HepG2 (cell line): ENCODE measurements at regions not wholly inside any gene's neighbourhood (a gene's known extent, or its start where the extent isn't known, plus 50 kb on each side); places are given as distances from the start of the nearest gene placed in this dataset.

Experiments
- ATAC-seq: fragments of 200-7000 bp; cut with Tn5 transposase; 3 replicates; pipeline ENCODE4 v1.9.1; 2020; ENCODE audit warnings: mild to moderate bottlenecking, moderate library complexity
- BruUV-seq: library from RNA; stranded (reverse); fragments of 400-500 nt; replicated peaks from 2 replicates; lab custom pipeline; 2021; lab: Mats Ljungman, UMichigan
- CTCF ChIA-PET: fragments of 300-600 bp; formaldehyde crosslinking; extraction: SDS; loops from one replicate; lab custom pipeline; 2021; ENCODE audit warnings: low total read pairs, inconsistent platforms, low intra/inter-chr PET ratio; lab: Yijun Ruan, JAX
- POLR2A ChIA-PET: fragments of 350-600 bp; sonication (Branson Sonifier 250); formaldehyde crosslinking; loops from one replicate; lab custom pipeline; 2020; ENCODE audit warnings: antibody characterized with exemption, inconsistent platforms; lab: Yijun Ruan, JAX
- DNase-seq: peaks from one replicate; pipeline ENCODE4 v3.0.0-alpha.2; 2015; ENCODE audit warnings: low spot score
- FAIRE-seq: peaks from 3 replicates; lab custom pipeline; 2011; peaks lifted over from hg19 to GRCh38; lab: Jason Lieb, UNC
- H2AFZ ChIP-seq: one replicate; pipeline ENCODE4 v1.6.1; 2011; ENCODE audit warnings: low read length, inconsistent platforms
- H3K27ac ChIP-seq: fragments of 300-600 bp; 3 replicates; pipeline ENCODE4 v1.8.0; 2011; ENCODE audit warnings: mixed run types, mild to moderate bottlenecking, mixed read lengths, low read length, inconsistent platforms; ENCODE audit not compliant: insufficient read depth; ENCODE audit errors: extremely low read length
- H3K27me3 ChIP-seq, 2 experiments: fragments of 200-600 bp in 1 of 2; 2 replicates in 1 of 2; 3 replicates in 1 of 2; pipeline versions ENCODE4 v1.6.0 to v1.8.0; 2011; ENCODE audit warnings: low read length in 2 of 2, mild to moderate bottlenecking in 2 of 2, moderate library complexity in 2 of 2, inconsistent platforms in 1 of 2; ENCODE audit not compliant: insufficient read depth in 2 of 2, control insufficient read depth in 1 of 2
- H3K36me3 ChIP-seq, 2 experiments: fragments of 200-600 bp in 1 of 2; replicated peaks in 1 of 2; 2 replicates in 1 of 2; 3 replicates in 1 of 2; pipeline versions ENCODE4 v1.5.1 to v1.8.0; 2011; ENCODE audit warnings: low read length in 2 of 2, inconsistent platforms in 1 of 2; ENCODE audit not compliant: insufficient read depth in 2 of 2, control insufficient read depth in 1 of 2
- H3K4me1 ChIP-seq: 2 replicates; pipeline ENCODE4 v1.5.1; 2012; ENCODE audit warnings: low read length, inconsistent platforms; ENCODE audit not compliant: insufficient read depth
- H3K4me2 ChIP-seq: 2 replicates; pipeline ENCODE4 v1.6.0; 2011; ENCODE audit warnings: low read depth, low read length, inconsistent platforms
- H3K4me3 ChIP-seq, 3 experiments: fragments of 200-600 bp in 1 of 3; sonication (generic), shearing (Covaris generic) in 1 of 3; replicated peaks in 1 of 3; 2 replicates each; pipeline ENCODE4 v1.5.1; 2011 to 2016; ENCODE audit warnings: low read length in 3 of 3, inconsistent platforms in 2 of 3, low read depth in 2 of 3, mild to moderate bottlenecking in 2 of 3, control low read depth in 1 of 3, mixed read lengths in 1 of 3; ENCODE audit not compliant: insufficient read depth in 1 of 3
- H3K79me2 ChIP-seq: one replicate; pipeline ENCODE4 v1.6.1; 2011; ENCODE audit warnings: low read length, inconsistent platforms; ENCODE audit not compliant: insufficient read depth
- H3K9ac ChIP-seq: 2 replicates; pipeline ENCODE4 v1.6.0; 2011; ENCODE audit warnings: mild to moderate bottlenecking, low read depth, low read length, inconsistent platforms; ENCODE audit not compliant: insufficient read depth
- H3K9me3 ChIP-seq: 2 replicates; pipeline ENCODE4 v1.5.1; 2012; ENCODE audit warnings: mild to moderate bottlenecking, low read length
- H4K20me1 ChIP-seq: 2 replicates; pipeline ENCODE4 v1.6.0; 2011; ENCODE audit warnings: inconsistent platforms, mild to moderate bottlenecking, low read length, moderate library complexity; ENCODE audit not compliant: insufficient read depth
- ARID5B ChIP-seq: IDR thresholded peaks from 2 replicates; pipeline ENCODE4 v1.4.0; 2020; ENCODE audit warnings: mild to moderate bottlenecking, missing genetic modification reagents
- MLX ChIP-seq: IDR thresholded peaks from 2 replicates; pipeline ENCODE4 v1.6.1; 2016
- PHF20 ChIP-seq: sonication (generic); formaldehyde crosslinking; IDR thresholded peaks from 2 replicates; pipeline ENCODE4 v1.5.0; 2020; ENCODE audit warnings: mild to moderate bottlenecking, missing genetic modification reagents
- ZNF207 ChIP-seq: fragments of 450-650 bp; IDR thresholded peaks from 2 replicates; pipeline ENCODE4 v1.6.1; 2016; ENCODE audit warnings: antibody characterized with exemption, borderline replicate concordance
- ZNF275 ChIP-seq: sonication (generic); formaldehyde crosslinking; IDR thresholded peaks from 2 replicates; pipeline ENCODE4 v1.8.0; 2022; ENCODE audit warnings: missing genetic modification reagents, mild to moderate bottlenecking, inconsistent platforms, borderline replicate concordance
- ZNF367 ChIP-seq: sonication (generic); formaldehyde crosslinking; IDR thresholded peaks from 2 replicates; pipeline ENCODE4 v1.4.0; 2020; ENCODE audit warnings: missing genetic modification reagents, borderline replicate concordance
- ZNF775 ChIP-seq: sonication (generic); formaldehyde crosslinking; IDR thresholded peaks from 2 replicates; pipeline ENCODE4 v1.4.0; 2020; ENCODE audit warnings: missing genetic modification reagents, mild to moderate bottlenecking, moderate library complexity, borderline replicate concordance
- WGBS: methylation state at CpG from one replicate; pipeline ENCODE4 v1.1.6; 2017; ENCODE audit warnings: low lambda C conversion rate; 5-methylcytosine and 5-hydroxymethylcytosine counted together
- in situ Hi-C: cut with HindIII; loops from 2 replicates; pipeline ENCODE4 v1.10.0; 2017; ENCODE audit warnings: low pct_unique_long_range_greater_than_20kb; ENCODE audit not compliant: extremely low pct_ligation_motif_present
- intact Hi-C: fragments of 100-400 bp; cut with micrococcal nuclease; formaldehyde crosslinking; loops from one replicate; pipeline ENCODE4 v1.10.0; 2022; ENCODE audit not compliant: unreplicated experiment
- TF ChIP-seq, protein P1 (sequence below): sonication (generic); formaldehyde crosslinking; IDR thresholded peaks from 2 replicates; pipeline ENCODE4 v1.4.0; 2020; ENCODE audit warnings: missing genetic modification reagents, borderline replicate concordance

DNA sequence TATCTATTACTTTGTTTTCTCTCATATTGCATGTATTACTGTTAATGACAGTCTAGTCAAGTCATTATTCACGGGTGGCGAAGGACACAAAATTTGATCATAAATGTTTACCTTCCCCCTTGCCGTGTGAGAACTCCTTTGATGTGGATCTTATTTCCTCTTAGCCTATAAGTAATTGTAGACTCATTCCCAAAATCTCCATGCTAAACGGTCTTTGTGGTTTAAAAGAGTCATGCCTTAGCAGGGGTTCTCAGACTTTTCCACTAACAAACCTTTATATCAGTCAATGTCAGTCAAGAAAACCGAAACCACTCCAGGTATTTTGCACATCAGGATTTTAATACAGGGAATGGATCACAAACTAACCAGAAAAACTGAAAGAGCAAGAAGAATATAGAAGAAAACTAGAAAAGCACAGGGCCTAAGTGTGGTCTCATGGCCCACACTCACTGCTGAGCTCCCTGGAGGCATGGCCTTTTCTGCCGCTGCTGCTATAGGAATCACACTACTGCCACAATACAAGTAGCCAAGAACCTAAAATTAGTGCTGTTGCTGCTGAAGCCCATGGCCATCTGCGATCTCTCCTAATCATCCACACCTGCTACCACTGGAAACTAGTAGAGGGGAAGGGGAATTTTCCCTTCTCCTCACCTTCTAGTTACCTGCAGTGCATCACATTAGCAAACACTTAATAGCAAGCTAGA, 186.0 kb upstream of the POU3F2 start:
- DNase-seq (no peak), ATAC-seq (no peak), FAIRE-seq (no peak)
- H3K9ac ChIP-seq, result no peak overlapping the region
- H3K27ac ChIP-seq, result no peak overlapping the region
- H2AFZ ChIP-seq, result no peak overlapping the region
- intact Hi-C loops, result no loop called here
- H3K36me3 ChIP-seq, result no peaks in the 10 kb centered on the region
- no peaks in the 10 kb centered on the region for H3K9me3 ChIP-seq
- TF ChIP-seq ZNF367, result no peak
- TF ChIP-seq ZNF775 (CRISPR knock-in tag), result no peak
- TF ChIP-seq PHF20, result no peak
- H3K4me2 ChIP-seq, result no peak overlapping the region
- H3K4me3 ChIP-seq, result no peak overlapping the region
- in situ Hi-C loops, result no loop called here
- ChIA-PET CTCF (no interaction called here), POLR2A (no interaction called here)
- H3K27me3 ChIP-seq, result no peaks in the 10 kb centered on the region
- no peaks in the 10 kb centered on the region for H4K20me1 ChIP-seq
- WGBS, result 36% methylated on average over 7 of the region's 7 CpGs
- H3K79me2 ChIP-seq, result no peaks in the 10 kb centered on the region
- H3K4me1 ChIP-seq, result no peaks in the 10 kb centered on the region
- no TSS peak for BruUV-seq

DNA sequence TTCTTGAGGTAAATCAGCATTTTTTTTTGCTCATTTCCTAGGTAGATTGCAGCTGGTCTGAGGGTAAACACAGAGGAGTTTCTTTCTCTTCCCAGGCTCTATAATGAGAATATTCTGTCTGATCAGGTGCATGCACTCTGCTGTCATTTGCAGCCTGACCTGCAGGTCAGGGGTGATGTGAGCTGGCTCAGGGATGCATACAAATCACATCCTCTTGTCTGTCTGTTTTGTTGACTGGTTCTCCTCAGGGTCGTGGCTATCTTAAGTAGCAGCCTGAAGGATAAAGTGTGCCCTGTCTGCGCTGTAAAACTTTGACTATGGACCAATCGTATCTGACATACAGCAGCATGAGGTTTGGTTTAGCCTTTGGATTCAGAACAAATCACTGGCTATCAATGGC, 183.4 kb upstream of the POU3F2 start:
- H3K4me2 ChIP-seq, result no peak overlapping the region
- ATAC-seq, result no peak
- in situ Hi-C loops, result no loop called here
- ChIA-PET CTCF (no interaction called here), POLR2A (no interaction called here)
- DNase-seq, result no peak
- H3K27me3 ChIP-seq, result no peaks in the 10 kb centered on the region
- H3K27ac ChIP-seq, result no peak overlapping the region
- H3K4me3 ChIP-seq, result no peak overlapping the region
- no peak overlapping the region for H3K9ac ChIP-seq
- no peaks in the 10 kb centered on the region for H3K4me1 ChIP-seq
- no peak overlapping the region for H2AFZ ChIP-seq
- FAIRE-seq, result no peak
- intact Hi-C loops, result no loop called here
- H3K36me3 ChIP-seq, result no peaks in the 10 kb centered on the region
- H3K79me2 ChIP-seq, result no peaks in the 10 kb centered on the region
- BruUV-seq, result no TSS peak
- WGBS, result 21% methylated on average over 3 of the region's 3 CpGs
- H3K9me3 ChIP-seq, result no peaks in the 10 kb centered on the region
- no peaks in the 10 kb centered on the region for H4K20me1 ChIP-seq
- TF ChIP-seq MLX (no peak), ZNF207 (no peak), ARID5B (CRISPR knock-in tag) (no peak), ZNF275 (no peak)
- TF ChIP-seq, protein P1, sequence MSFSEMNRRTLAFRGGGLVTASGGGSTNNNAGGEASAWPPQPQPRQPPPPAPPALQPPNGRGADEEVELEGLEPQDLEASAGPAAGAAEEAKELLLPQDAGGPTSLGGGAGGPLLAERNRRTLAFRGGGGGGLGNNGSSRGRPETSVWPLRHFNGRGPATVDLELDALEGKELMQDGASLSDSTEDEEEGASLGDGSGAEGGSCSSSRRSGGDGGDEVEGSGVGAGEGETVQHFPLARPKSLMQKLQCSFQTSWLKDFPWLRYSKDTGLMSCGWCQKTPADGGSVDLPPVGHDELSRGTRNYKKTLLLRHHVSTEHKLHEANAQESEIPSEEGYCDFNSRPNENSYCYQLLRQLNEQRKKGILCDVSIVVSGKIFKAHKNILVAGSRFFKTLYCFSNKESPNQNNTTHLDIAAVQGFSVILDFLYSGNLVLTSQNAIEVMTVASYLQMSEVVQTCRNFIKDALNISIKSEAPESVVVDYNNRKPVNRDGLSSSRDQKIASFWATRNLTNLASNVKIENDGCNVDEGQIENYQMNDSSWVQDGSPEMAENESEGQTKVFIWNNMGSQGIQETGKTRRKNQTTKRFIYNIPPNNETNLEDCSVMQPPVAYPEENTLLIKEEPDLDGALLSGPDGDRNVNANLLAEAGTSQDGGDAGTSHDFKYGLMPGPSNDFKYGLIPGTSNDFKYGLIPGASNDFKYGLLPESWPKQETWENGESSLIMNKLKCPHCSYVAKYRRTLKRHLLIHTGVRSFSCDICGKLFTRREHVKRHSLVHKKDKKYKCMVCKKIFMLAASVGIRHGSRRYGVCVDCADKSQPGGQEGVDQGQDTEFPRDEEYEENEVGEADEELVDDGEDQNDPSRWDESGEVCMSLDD (CRISPR knock-in tag), result no peak
